GM18868 (cell line): ENCODE measurements at regions not wholly inside any gene's neighbourhood (a gene's known extent, or its start where the extent isn't known, plus 50 kb on each side); places are given as distances from the start of the nearest gene placed in this dataset.
A peak's percentile ranks its signal among the peaks of the same experiment; 100 is the strongest.
"Not testable (repeated sequence)": the region's sequence is repeated elsewhere in the genome, so short reads cannot be mapped to it uniquely, and the experiment has no call there.

Experiments
- ATAC-seq: cut with Tn5 transposase; IDR thresholded peaks from one replicate; pipeline ENCODE4 v1.9.1; 2021; ENCODE audit warnings: mild to moderate bottlenecking, moderate library complexity; ENCODE audit not compliant: unreplicated experiment

DNA sequence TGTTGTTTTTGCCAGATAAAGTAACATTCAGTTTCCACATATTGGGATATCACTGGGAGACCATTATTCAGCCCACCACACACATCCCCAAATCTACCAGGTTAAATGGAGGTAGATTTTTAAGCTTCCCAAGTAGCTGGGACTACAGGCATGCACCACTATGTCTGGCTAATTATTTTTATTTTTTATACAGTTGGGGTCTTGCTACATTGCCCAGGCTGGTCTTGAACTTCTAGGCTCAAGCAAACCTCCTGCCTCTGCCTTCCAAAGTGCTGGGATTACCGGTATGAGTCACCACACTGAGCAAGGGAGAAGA, 96.6 kb upstream of the CHD2 start:
- ATAC-seq, result no peak

DNA sequence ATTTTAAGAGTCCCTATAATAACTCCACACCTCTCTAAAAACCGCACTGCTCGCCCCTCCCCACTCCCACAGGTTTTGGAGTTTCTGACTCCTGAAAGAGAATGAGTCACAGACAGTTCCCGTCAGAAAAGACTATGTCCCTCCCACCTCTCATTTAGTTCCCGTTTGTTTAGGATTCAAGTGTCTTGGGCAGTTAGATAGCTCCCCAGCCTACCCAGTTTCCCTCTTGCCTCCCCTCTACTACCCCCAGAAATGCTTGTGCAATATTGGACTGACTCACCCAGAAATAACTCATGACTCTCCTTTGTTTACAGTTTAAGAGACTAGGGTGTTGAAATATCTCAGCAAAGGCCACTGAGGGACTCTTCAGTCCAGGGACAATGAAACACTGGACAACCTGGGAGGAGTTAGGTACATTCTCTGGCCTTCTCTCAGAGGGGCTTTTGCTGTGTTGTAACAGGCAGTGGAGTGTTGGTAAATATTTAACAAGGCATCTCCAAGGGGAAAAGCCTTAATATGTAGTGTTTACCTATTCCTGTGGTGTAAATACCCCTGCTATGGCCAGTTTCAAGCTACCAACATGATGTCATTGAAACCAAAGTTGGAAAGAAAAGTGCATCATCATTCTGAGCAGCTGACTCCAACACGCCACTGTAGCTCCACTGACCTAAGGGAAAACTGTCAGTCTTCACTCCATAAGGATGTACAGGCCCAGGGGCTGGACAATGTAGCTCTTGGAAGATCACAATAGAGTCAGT, 96.1 kb upstream of the CHD2 start:
- peak; percentile 60 for ATAC-seq

DNA sequence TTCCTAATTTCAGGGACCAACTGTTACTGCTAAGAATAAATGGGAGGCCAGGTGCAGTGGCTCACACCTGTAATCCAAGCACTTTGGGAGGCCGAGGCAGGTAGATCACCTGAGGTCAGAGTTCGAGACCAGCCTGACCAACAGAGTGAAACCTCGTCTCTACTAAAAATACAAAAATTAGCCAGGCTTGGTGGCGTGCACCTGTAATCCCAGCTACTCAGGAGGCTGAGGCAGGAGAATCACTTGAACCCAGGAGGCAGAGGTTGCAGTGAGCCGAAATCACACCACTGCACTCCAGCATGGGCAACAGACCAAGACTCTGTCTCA, 95.6 kb upstream of the CHD2 start:
- not testable (repeated sequence) for ATAC-seq

DNA sequence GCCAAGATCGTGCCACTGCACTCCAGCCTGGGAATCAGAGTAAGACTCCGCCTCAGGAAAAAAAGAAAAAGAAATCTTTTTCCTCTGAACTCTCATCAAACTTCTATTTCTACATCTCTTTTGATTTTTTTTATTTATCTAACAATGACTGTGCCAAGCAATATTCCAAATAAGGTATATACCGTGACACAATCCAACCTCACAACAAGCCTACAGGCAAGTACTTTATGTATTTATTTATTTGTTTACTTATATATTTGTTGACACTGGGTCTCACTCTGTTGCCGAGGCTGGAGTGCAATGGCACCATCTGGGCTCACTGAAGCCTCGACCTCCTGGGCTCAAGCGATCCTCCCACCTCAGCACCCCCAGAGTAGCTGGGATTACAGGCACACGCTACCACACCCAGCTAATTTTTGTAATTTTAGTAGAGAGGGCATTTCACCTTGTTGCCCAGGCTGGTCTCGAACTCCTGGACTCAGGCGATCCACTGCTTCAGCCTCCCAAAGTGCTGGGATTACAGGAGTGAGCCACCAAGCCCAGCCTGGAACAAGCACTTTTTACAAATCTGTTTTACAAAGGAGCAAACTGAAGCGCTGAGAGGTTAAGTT, 94.9 kb upstream of the CHD2 start:
- ATAC-seq, result no peak

- ATAC-seq, result not testable (repeated sequence)
These were observed 94.0 kb upstream of the CHD2 start for GRCh38 chr15:92806171-92806570.

- ATAC-seq, result no peak
These were observed 93.4 kb upstream of the CHD2 start for GRCh38 chr15:92806763-92807162.

- no peak for ATAC-seq
These were observed 92.1 kb upstream of the CHD2 start for GRCh38 chr15:92807971-92808571.

DNA sequence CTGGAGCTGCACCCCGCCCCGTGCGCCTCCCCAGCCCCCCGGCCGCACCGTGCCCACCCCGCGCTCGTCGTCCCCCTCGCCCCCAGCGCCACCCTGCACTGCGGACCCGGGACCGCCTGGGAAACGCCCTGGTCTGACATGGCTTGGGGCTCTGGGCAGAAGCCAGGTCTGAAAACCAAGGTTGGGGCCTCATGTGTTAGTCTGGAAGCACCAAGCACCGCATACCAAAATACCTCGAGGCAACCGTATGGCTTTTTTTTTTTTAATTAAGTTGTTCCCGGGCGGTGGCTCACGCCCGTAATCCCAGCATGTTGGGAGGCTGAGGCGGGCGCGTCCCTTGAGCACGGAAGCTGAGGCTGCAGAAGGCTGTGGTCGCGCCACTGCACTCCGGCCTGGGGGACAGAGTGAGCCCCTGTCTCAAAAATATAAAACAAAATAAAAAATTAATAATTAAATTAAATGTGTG, 91.5 kb upstream of the CHD2 start:
- peak; percentile 10 for ATAC-seq

- ATAC-seq, result peak; percentile 81
These were observed 90.9 kb upstream of the CHD2 start for GRCh38 chr15:92809064-92809879.

- ATAC-seq, result no peak
These were observed 90.2 kb upstream of the CHD2 start for GRCh38 chr15:92809880-92810361.

DNA sequence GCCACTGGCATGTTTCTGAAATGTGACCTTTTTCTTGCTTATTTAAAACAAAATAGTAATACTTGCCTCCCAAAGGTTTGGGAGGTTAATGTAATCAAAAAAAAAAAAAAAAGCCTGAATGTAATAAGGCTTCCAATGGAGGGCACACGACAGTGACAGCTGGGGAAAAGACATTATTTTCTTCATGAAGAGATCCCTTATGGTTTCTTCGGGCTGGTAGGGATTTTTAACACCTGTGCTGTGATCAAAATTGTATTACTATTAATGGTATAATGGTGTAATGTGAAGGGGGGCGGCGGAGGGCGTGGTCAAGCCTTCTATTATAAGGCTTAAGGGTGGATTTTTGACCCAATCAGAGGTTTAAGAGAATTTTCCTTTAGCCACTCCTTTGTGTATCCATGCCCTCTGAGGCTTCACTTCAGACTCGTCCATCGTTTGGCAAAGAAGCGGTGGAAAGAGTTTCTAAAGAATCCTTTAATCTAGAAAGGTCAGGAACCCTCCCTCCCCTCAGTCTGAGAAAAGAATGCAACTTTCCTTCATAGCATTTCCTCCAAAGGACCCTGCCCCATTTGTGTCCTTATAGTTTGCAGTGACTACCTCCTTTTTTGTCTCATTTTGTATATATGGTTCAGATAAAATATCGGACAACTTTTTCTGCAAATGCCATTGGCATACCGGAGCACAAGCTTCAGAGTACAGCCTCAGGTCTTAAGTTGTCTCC, 89.5 kb upstream of the CHD2 start:
- ATAC-seq, result no peak

DNA sequence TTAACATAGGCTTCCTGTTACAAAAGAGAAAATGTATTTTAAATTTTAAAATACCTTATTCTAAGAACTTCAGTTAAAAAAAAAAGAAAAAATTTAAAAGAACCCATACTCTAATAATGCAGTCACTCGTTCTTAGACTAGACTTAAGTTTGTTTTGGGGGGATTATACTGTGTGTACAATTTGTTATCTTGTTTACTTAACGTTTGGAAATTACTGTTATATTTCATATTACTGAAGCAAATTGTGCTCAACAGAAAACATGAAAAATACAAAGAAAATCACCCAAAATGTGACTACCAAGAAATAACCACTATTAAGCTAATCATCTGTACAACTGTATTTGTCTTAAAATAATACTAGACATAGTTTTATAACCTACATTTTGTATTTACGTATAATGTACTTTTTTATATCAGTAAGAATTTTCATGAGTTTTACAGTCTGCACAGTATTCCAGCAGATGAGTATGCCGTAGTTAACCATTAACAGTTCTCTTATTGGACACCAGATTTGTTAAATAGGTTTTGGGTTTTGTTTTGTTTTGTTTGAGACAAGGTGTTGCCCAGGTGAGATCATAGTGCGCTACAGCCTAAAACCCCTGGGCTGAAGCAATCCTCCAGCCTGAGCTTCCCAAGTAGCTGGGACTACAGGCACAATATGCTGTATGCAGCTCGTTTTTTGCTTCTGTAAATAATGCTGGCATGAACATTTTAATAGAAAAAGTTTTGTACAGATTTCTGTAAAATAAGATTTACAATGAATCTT, 88.8 kb upstream of the CHD2 start:
- ATAC-seq, result no peak

DNA sequence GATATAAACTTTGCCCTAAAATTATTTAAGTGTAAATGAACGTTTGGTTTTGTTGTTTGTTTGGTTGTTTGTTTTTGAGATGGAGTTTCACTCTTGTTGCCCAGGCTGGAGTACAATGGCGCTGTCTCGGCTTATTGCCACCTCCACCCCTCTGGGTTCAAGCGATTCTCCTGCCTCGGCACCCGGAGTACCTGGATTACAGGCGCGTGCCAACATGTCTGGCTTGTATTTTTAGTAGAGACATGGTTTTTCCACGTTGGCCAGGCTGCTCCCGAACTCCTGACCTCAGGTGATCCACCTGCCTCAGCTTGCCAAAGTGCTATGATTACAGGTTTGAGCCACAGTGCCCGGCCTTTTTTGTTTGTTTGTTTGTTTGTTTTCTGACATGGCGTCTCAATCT, 87.9 kb upstream of the CHD2 start:
- ATAC-seq, result no peak

DNA sequence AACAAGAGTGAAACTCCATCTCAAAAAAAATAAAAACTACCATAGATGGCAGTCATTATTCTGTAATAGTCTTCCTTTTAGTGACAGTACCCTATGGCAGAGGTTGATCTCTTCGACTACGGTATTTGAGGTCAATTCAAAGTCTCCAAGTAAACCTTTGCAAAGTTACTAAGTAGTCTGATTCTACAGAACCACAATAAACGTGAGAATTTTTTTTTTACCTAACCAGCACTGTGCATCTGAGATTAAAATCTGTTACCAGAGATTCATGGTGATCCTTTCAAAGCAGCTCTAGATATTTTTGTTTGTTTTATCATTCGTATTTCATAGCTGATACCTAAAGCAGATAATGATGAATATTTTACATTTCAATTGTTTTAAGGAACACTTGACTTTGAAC, 86.6 kb upstream of the CHD2 start:
- ATAC-seq, result no peak

- peak; percentile 43 for ATAC-seq
These were observed 82.7 kb upstream of the CHD2 start for GRCh38 chr15:92817339-92817886.

GRCh38 chr15:92818651-92819277, 81.4 kb upstream of the CHD2 start:
- ATAC-seq, result no peak

DNA sequence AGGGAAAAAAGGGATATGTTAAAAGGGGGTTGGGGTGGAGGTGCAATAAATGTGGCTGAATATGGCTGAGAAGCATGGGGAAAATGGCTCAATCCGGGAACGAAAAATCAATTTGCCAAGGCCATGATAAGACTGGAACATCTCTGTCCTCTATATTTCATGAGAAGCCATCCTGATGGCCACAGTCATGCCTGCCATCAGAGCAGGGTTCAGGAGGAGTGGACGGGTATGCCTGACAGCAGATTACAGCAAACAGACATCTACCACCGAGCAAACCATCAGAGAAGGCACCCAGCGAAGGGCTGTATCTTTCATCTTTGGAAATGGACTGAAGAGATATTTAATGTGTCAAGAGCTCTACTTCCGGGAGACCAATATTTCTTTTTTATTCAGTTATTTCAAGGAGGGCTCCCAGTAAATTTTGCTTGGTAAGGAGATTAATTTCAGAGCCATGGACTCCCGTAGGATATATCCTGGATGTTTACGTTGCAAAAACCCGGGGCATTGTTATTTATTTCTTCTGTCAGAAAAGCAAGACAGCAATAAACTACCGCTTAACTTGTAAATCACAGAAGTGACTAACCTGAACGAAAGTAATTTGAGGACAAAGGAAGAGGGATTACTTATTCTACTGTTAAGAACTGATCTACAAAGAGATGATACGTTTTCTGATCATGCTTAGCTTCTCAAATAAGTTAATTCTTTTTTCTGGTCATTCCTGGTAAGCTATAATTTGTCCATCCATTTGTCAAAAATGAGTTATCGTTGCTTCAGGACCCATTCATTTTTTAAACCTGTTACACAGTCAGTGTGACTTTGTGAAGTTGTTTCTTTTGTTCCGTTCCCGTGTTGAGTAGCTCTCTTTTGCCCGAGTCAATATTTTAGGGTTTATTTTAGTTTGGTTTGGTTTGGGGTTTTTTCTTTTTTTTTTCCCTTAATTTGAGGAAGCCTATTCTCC, 80.6 kb upstream of the CHD2 start:
- peak; percentile 2 for ATAC-seq
